8988T (cell line): ENCODE measurements at regions not wholly inside any gene's neighbourhood (a gene's known extent, or its start where the extent isn't known, plus 50 kb on each side); places are given as distances from the start of the nearest gene placed in this dataset.
"Not testable (repeated sequence)": the region's sequence is repeated elsewhere in the genome, so short reads cannot be mapped to it uniquely, and the experiment has no call there.

Source experiments
- DNase-seq: peaks from one replicate; pipeline ENCODE4 v3.0.0; 2011

GRCh38 chr10:128178302-128178958, 52.2 kb upstream of the MKI67 start:
- DNase-seq: peak; percentile 23

- no peak for DNase-seq
Measured at GRCh38 chr10:128180843-128181242, 54.6 kb upstream of the MKI67 start.

- DNase-seq: no peak
Measured at GRCh38 chr10:128185627-128186026, 59.4 kb upstream of the MKI67 start.

GRCh38 chr10:128186959-128187787, 61.0 kb upstream of the MKI67 start:
- no peak for DNase-seq

GRCh38 chr10:128187788-128188185, 61.6 kb upstream of the MKI67 start:
- no peak for DNase-seq

- DNase-seq: no peak
Measured at GRCh38 chr10:128189176-128189575, 63.0 kb upstream of the MKI67 start.

- no peak for DNase-seq
Measured at GRCh38 chr10:128191847-128192246, 65.6 kb upstream of the MKI67 start.

- not testable (repeated sequence) for DNase-seq
Measured at GRCh38 chr10:128201826-128202225, 75.6 kb upstream of the MKI67 start.

GRCh38 chr10:128203028-128203427, 76.8 kb upstream of the MKI67 start:
- no peak for DNase-seq

GRCh38 chr10:128205591-128205990, 79.4 kb upstream of the MKI67 start:
- DNase-seq: not testable (repeated sequence)

- DNase-seq: no peak
Measured at GRCh38 chr10:128206676-128207075, 80.5 kb upstream of the MKI67 start.

GRCh38 chr10:128209862-128210214, 83.6 kb upstream of the MKI67 start:
- no peak for DNase-seq

- peak; percentile 82 for DNase-seq
Measured at GRCh38 chr10:128210215-128211063, 84.2 kb upstream of the MKI67 start.

GRCh38 chr10:128211064-128211504, 84.9 kb upstream of the MKI67 start:
- DNase-seq: no peak

GRCh38 chr10:128211953-128212727, 85.9 kb upstream of the MKI67 start:
- peak; percentile 97 for DNase-seq

GRCh38 chr10:128213156-128213555, 86.9 kb upstream of the MKI67 start:
- DNase-seq: no peak

GRCh38 chr10:128215733-128216132, 89.5 kb upstream of the MKI67 start:
- no peak for DNase-seq

- DNase-seq: no peak
Measured at GRCh38 chr10:128217136-128217535, 90.9 kb upstream of the MKI67 start.

GRCh38 chr10:128218161-128218560, 91.9 kb upstream of the MKI67 start:
- DNase-seq: no peak

- DNase-seq: no peak
Measured at GRCh38 chr10:128219295-128219694, 93.1 kb upstream of the MKI67 start.

- DNase-seq: no peak
Measured at GRCh38 chr10:128220021-128220420, 93.8 kb upstream of the MKI67 start.

- no peak for DNase-seq
Measured at GRCh38 chr10:128221117-128221516, 94.9 kb upstream of the MKI67 start.

GRCh38 chr10:128221807-128222206, 95.6 kb upstream of the MKI67 start:
- no peak for DNase-seq
